BJ (cell line): ENCODE measurements at regions not wholly inside any gene's neighbourhood (a gene's known extent, or its start where the extent isn't known, plus 50 kb on each side); places are given as distances from the start of the nearest gene placed in this dataset.

Experiments
- CTCF ChIA-PET: fragments of 350-600 bp; formaldehyde crosslinking; extraction: SDS; loops from one replicate; lab custom pipeline; 2021; ENCODE audit warnings: antibody characterized with exemption, inconsistent platforms; lab: Yijun Ruan, JAX
- POLR2A ChIA-PET: fragments of 300-600 bp; sonication (Branson Sonifier 250); formaldehyde crosslinking; extraction: SDS; loops from one replicate; lab custom pipeline; 2021; ENCODE audit warnings: antibody characterized with exemption; lab: Charles Lee
- DNase-seq: peaks from one replicate; pipeline ENCODE4 v3.0.0-alpha.2; 2011; ENCODE audit warnings: low read depth
- H3K27me3 ChIP-seq: 2 replicates; pipeline ENCODE4 v1.6.0; 2011; ENCODE audit warnings: low read length; ENCODE audit not compliant: control insufficient read depth, insufficient read depth
- H3K36me3 ChIP-seq: 2 replicates; pipeline ENCODE4 v1.5.1; 2011; ENCODE audit warnings: low read length; ENCODE audit not compliant: control insufficient read depth, insufficient read depth
- H3K4me3 ChIP-seq: 2 replicates; pipeline ENCODE4 v1.5.1; 2011; ENCODE audit warnings: low read depth, mild to moderate bottlenecking, control low read depth, low read length
- CTCF ChIP-seq: IDR thresholded peaks from 2 replicates; pipeline ENCODE4 v1.5.1; 2011; ENCODE audit warnings: low read depth, mild to moderate bottlenecking, control low read depth, inconsistent platforms, low read length, moderate library complexity; ENCODE audit not compliant: insufficient read depth

GRCh38 chr6:43976706-43977403, 150.4 kb downstream of the MRPL14 start:
- POLR2A ChIA-PET: no interaction called here
- no peaks in the 10 kb centered on the region for H3K27me3 ChIP-seq
- CTCF ChIA-PET: interaction anchor here (0.7 kb wide), 1 partner anchor 19 kb away, joined by 3 read pairs; no protein-coding TSS in a partner anchor
- TF ChIP-seq CTCF: no peak
- no peak overlapping the region for H3K4me3 ChIP-seq
- H3K36me3 ChIP-seq: no peaks in the 10 kb centered on the region
- no peak for DNase-seq

GRCh38 chr6:43974643-43975230, 152.5 kb downstream of the MRPL14 start:
- CTCF ChIA-PET: no interaction called here
- Histone ChIP-seq H3K27me3 (no peaks in the 10 kb centered on the region), H3K4me3 (no peak overlapping the region), H3K36me3 (no peaks in the 10 kb centered on the region)
- no peak for DNase-seq
- TF ChIP-seq CTCF: no peak
- POLR2A ChIA-PET: no interaction called here

- no peak for TF ChIP-seq CTCF
- CTCF ChIA-PET: interaction anchor here (0.9 to 1.6 kb wide), 5 partner anchors 9 to 249 kb away, joined by 3 to 6 read pairs (median 4); no protein-coding TSS in a partner anchor
- no peak overlapping the region for H3K4me3 ChIP-seq
- POLR2A ChIA-PET: no interaction called here
- no peaks in the 10 kb centered on the region for H3K27me3 ChIP-seq
- no peak for DNase-seq
- no peaks in the 10 kb centered on the region for H3K36me3 ChIP-seq
Observed at GRCh38 chr6:43973357-43973756, 153.9 kb downstream of the MRPL14 start.

GRCh38 chr6:43972913-43973300, 154.3 kb downstream of the MRPL14 start:
- DNase-seq: peak; percentile 60
- H3K36me3 ChIP-seq: no peaks in the 10 kb centered on the region
- ChIA-PET CTCF (interaction anchor here (0.9 to 1.6 kb wide), 5 partner anchors 8 to 248 kb away, joined by 3 to 6 read pairs (median 4); no protein-coding TSS in a partner anchor), POLR2A (no interaction called here)
- no peaks in the 10 kb centered on the region for H3K27me3 ChIP-seq
- TF ChIP-seq CTCF: no peak
- no peak overlapping the region for H3K4me3 ChIP-seq

GRCh38 chr6:43972179-43972912, 154.9 kb downstream of the MRPL14 start:
- ChIA-PET POLR2A (no interaction called here), CTCF (interaction anchor here (0.7 to 1.6 kb wide), 7 partner anchors 8 to 248 kb away, joined by 3 to 6 read pairs (median 4); no protein-coding TSS in a partner anchor)
- TF ChIP-seq CTCF: no peak
- H3K4me3 ChIP-seq: no peak overlapping the region
- no peaks in the 10 kb centered on the region for H3K36me3 ChIP-seq
- H3K27me3 ChIP-seq: no peaks in the 10 kb centered on the region
- no peak for DNase-seq
